Adrenal gland (tissue), 9 donors: ENCODE measurements at regions not wholly inside any gene's neighbourhood (a gene's known extent, or its start where the extent isn't known, plus 50 kb on each side); places are given as distances from the start of the nearest gene placed in this dataset.

Experiments used
- DNase-seq, 7 donors: peaks; one replicate each; pipeline ENCODE4 v3.0.0-alpha.2; 2019 to 2020
- H3K27ac ChIP-seq, 5 donors: fragments of 200-600 bp; sonication (generic) in 4 of 5; 1 replicate in 3 of 5; 2 replicates in 2 of 5; pipeline versions ENCODE4 v1.5.1 to v1.8.0; 2016 to 2020; ENCODE audit warnings: mild to moderate bottlenecking in 1 of 5
- H3K27me3 ChIP-seq: fragments of 200-600 bp; 2 replicates; pipeline ENCODE4 v1.8.0; 2021
- H3K36me3 ChIP-seq, 2 donors: fragments of 200-600 bp; replicated peaks in 1 of 2; 1 replicate in 1 of 2; 2 replicates in 1 of 2; pipeline versions ENCODE4 v1.5.1 to v1.8.0; 2018 to 2022
- H3K4me1 ChIP-seq, 2 donors: fragments of 200-600 bp; replicated peaks in 1 of 2; 1 replicate in 1 of 2; 2 replicates in 1 of 2; pipeline versions ENCODE4 v1.5.1 to v1.8.0; 2018 to 2021
- H3K4me3 ChIP-seq, 4 donors: fragments of 200-600 bp; sonication (generic) in 3 of 4; one replicate each; pipeline ENCODE4 v1.5.1; 2016 to 2018
- H3K9me3 ChIP-seq, 3 donors: fragments of 200-600 bp; sonication (generic) in 1 of 3; replicated peaks in 1 of 3; 1 replicate in 2 of 3; 2 replicates in 1 of 3; pipeline versions ENCODE4 v1.5.1 to v1.8.0; 2016 to 2021
- CTCF ChIP-seq, 6 experiments: fragments of 450-650 bp in 4 of 6; fragments of 200-600 bp in 2 of 6; sonication (generic) in 1 of 6; IDR thresholded peaks; 1 replicate in 5 of 6; 2 replicates in 1 of 6; pipeline versions ENCODE4 v1.5.1 to v1.8.0; 2016 to 2021; ENCODE audit warnings: antibody characterized with exemption in 6 of 6, mild to moderate bottlenecking in 2 of 6, moderate library complexity in 1 of 6
- POLR2A ChIP-seq, 2 donors: fragments of 450-650 bp; IDR thresholded peaks; one replicate each; pipeline ENCODE4 v1.6.1; 2017; ENCODE audit warnings: antibody characterized with exemption in 2 of 2, mild to moderate bottlenecking in 2 of 2, moderate library complexity in 1 of 2
- WGBS, 4 donors: extraction: QIAGEN DNeasy Blood & Tissue Kit in 2 of 4; methylation state at CpG; one replicate each; pipeline versions ENCODE4 v1.1.5 to v1.1.7; 2013 to 2017; 5-methylcytosine and 5-hydroxymethylcytosine counted together
- intact Hi-C, 2 donors: fragments of 100-400 bp; cut with DNase I; formaldehyde crosslinking; loops; one replicate each; pipeline versions ENCODE4 v1.14.1 to v1.15.0; 2022 to 2023
- donor health status: healthy with polysubstance abuse.
- donor health status: Bipolar disorder and iron deficiency.
- donor health status: DM: yes; HTN: yes; CAD: no.
- donor health status: DM: no; HTN: no; CAD: no.
- donor health status: DM: no; HTN: no; CAD: no.

DNA sequence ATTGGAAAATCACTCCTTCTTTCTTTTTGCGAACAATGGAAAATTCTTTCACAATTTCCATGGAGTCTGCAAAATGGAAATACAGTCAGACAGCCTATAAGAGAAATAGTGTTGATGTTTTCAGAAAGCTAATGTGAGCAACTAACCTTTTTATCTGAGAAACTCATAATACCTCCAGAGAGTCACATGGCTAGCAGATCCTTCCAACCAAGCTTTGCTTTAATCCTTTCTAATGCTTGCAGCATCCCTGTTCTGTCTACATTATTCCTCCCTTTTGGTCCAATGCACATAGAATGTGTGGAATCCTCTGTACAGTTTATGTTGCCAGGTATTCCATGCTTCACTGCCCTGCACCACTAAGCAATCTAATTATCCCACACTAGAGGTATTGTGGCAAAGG, 717.5 kb upstream of the LRRN3 start:
- no peaks in the 10 kb centered on the region for H3K27me3 ChIP-seq
- no peak overlapping the region for H3K27ac ChIP-seq
- no peak for TF ChIP-seq POLR2A (IDR thresholded peaks at IDR 0.05)
- 88 to 93% (median 90%) methylated on average over 1 of the region's 1 CpG for WGBS, 4 donors
- no peaks in the 10 kb centered on the region for H3K4me1 ChIP-seq
- H3K4me3 ChIP-seq: no peak overlapping the region
- intact Hi-C loops: no loop called here
- DNase-seq: no peak
- H3K9me3 ChIP-seq: no peaks in the 10 kb centered on the region
- H3K36me3 ChIP-seq: no peaks in the 10 kb centered on the region

GRCh38 chr7:110373859-110374258, 717.1 kb upstream of the LRRN3 start:
- H3K27me3 ChIP-seq: no peaks in the 10 kb centered on the region
- no peak for DNase-seq
- 86 to 93% (median 88%) methylated on average over 2 of the region's 2 CpGs for WGBS, 4 donors
- no peaks in the 10 kb centered on the region for H3K4me1 ChIP-seq
- H3K4me3 ChIP-seq: no peak overlapping the region
- no peaks in the 10 kb centered on the region for H3K36me3 ChIP-seq
- no peaks in the 10 kb centered on the region for H3K9me3 ChIP-seq
- intact Hi-C loops: no loop called here
- H3K27ac ChIP-seq: no peak overlapping the region
- TF ChIP-seq POLR2A (IDR thresholded peaks at IDR 0.05): no peak
- no peak for TF ChIP-seq CTCF (IDR thresholded peaks at IDR 0.05)

DNA sequence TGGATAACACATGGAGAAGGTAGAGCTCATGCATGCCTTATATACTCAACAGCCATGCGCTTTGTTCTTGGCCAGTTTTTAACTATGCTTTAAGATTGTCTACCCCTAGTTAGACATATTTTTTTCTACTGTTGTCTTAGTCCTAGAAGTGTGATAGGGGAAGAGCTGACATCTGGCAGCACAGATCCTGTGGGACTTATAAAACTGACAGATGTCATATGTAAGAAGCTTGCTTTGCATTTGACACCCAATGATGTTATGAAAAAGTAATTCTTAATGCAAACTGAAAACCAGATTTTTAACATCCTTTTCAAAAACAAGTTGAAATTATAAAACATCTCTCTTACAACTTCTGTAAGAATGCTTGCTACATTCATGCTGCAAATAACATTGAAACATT, 715.9 kb upstream of the LRRN3 start:
- DNase-seq: no peak
- 92 to 96% (median 94%) methylated on average over 1 of the region's 1 CpG for WGBS, 4 donors
- H3K36me3 ChIP-seq: no peaks in the 10 kb centered on the region
- H3K4me1 ChIP-seq: no peaks in the 10 kb centered on the region
- intact Hi-C loops: no loop called here
- H3K27me3 ChIP-seq: no peaks in the 10 kb centered on the region
- no peaks in the 10 kb centered on the region for H3K9me3 ChIP-seq
- no peak overlapping the region for H3K4me3 ChIP-seq
- TF ChIP-seq CTCF (IDR thresholded peaks at IDR 0.05): no peak
- TF ChIP-seq POLR2A (IDR thresholded peaks at IDR 0.05): no peak
- no peak overlapping the region for H3K27ac ChIP-seq

DNA sequence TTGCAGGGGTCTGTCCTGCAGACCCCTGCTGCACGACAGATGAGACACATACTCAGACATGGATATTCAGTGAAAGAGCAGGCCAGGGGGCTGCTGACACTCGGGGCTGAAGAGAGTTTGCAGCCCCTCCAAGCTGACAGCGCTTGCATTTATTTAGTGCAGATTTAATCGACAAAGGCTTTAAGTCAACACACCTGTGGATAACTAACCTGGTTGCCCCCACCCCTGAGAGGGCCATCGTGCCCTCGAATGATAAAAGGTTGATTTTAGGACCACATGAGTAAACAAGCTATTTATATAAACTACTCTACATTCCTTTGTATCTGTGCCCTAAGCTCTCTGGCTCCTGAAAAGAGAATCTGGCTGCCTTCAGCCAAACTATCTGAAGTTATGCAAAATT, 708.2 kb upstream of the LRRN3 start:
- Histone ChIP-seq H3K4me3 (no peak overlapping the region), H3K27ac (no peak overlapping the region), H3K4me1 (no peaks in the 10 kb centered on the region), H3K36me3 (no peaks in the 10 kb centered on the region), H3K27me3 (no peaks in the 10 kb centered on the region), H3K9me3 (no peaks in the 10 kb centered on the region)
- WGBS, 4 donors: 60 to 67% (median 65%) methylated on average over 6 of the region's 6 CpGs
- no peak for DNase-seq
- intact Hi-C loops: no loop called here
- TF ChIP-seq CTCF (IDR thresholded peaks at IDR 0.05): no peak
- no peak for TF ChIP-seq POLR2A (IDR thresholded peaks at IDR 0.05)

DNA sequence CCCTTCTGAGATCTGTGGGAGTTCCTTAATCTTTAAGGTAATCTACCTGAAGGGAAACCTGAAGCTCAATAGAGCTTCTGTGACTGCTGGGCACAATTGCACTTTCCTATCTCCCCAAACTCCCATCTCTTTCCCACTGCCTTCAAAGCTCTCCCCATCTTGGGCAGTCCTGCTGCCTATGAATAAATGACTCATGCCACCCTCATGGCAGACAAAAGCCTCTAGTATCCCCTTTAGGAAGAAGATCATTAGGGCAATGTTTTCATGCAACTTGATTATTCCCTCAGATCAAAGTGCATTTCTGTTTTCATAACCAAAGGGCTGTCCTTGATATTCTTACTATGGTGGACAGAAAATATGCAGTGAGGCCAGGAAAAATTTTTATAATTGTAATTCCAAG, 704.9 kb upstream of the LRRN3 start:
- TF ChIP-seq CTCF (IDR thresholded peaks at IDR 0.05): no peak
- Histone ChIP-seq H3K27me3 (no peaks in the 10 kb centered on the region), H3K4me3 (no peak overlapping the region), H3K27ac (no peak overlapping the region), H3K9me3 (no peaks in the 10 kb centered on the region), H3K36me3 (no peaks in the 10 kb centered on the region), H3K4me1 (no peaks in the 10 kb centered on the region)
- DNase-seq: no peak
- intact Hi-C loops: no loop called here
